ENCODE measurements at regions not wholly inside any gene's neighbourhood (a gene's known extent, or its start where the extent isn't known, plus 50 kb on each side); places are given as distances from the start of the nearest gene placed in this dataset.

- DNase-seq: no peak
Measured at GRCh38 chr4:123822353-123822752, 425.8 kb downstream of the SPRY1 start.

- DNase-seq: no peak
Measured at GRCh38 chr4:123823244-123823643, 426.6 kb downstream of the SPRY1 start.

- DNase-seq: no peak
Measured at GRCh38 chr4:123824524-123824923, 427.9 kb downstream of the SPRY1 start.

- no peak for DNase-seq
Measured at GRCh38 chr4:123825596-123826291, 429.1 kb downstream of the SPRY1 start.

GRCh38 chr4:123826896-123827295, 430.3 kb downstream of the SPRY1 start:
- no peak for DNase-seq

- no peak for DNase-seq
Measured at GRCh38 chr4:123827511-123827910, 430.9 kb downstream of the SPRY1 start.

DNA sequence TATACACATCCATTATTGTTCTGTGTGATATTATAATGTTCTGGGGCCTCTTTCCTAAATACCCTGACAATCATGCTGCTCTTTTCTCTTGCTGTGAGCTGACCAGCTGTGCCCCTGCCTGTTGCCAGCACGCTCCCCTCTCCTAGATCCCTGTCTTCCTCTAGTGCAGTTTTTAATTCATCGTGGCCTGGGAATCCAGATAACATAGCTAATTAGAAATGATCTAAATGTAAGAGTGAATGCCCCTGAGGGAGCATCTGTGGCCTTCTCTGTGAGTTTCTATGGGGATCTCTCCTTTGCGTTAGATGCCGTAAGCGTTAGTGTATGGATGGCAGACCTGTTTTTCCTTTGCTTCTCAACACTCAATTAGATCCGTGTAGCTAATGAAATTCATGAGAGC, 434.3 kb downstream of the SPRY1 start:
- DNase-seq: no peak

DNA sequence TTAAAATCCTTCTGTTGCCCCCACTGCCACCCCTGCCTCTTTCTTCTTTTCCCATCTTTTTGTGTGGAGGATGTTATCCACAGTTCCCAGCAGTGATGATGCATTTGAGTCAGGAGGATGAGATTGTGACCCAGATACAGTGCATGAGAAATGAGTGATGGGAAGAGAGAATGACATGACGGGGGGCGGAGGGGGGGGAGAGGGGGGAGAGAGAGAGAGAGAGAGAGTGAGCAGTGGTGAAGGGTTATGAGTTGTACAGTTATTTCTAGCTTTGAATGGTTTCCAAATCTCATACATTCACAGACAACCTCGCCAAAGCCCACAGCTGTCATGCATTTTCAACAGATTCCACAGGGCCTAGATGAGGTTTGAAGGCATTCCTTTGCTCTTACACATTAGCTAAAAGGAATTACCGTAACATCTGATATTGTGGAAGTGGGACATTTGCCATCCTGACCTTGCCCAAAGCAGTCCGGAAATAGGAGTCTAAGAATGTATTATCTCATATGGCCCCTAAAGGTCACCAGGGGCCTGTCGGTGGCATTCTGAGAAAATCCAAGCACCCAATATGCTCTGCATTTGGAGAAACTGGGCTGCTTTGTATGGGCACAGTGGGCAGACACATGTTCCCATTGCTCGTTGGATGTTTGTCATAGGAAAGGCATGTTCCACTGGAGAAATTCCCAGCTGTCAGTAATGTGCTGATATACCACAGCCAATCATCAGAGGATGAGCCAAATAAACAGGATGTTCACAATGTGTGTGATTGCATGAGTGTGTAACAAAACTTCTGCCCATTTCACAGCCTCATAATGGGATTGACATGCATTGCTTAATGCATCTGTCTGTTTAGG, 435.8 kb downstream of the SPRY1 start:
- DNase-seq: no peak

GRCh38 chr4:123833171-123833643, 436.6 kb downstream of the SPRY1 start:
- no peak for DNase-seq

DNA sequence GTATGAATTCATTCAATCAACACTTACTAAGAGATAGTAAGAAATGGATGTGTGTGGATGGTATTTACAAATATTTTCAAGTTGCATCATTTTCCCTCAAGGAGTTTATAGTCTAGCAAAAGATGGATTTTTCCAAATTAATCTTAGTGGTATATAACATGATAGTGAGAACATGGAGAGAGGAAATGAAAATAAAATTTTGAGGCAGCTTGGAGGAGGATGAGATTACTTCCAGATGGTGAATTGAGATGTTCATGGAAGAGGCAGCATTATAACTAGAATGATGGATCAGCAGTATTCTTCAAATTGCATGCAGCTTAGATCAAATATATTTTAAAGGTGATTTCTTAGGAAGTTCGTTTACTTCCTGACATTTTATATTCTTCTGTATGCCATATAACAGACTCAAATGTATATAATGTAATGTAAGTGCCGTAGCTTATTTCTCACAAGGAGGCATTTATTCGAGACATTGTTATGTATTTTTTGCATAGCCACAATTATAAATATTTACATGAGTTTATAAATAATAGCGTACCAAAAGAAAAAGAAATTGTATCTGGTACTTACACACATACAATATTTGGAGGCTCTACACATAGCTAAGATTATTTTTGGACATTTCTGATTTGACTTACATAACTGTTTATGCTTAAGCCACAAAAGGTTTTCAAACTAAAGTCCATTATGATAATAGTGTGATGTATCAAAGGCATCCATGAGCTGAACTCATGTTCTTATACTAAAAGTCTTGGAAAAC, 439.4 kb downstream of the SPRY1 start:
- no peak for DNase-seq

DNA sequence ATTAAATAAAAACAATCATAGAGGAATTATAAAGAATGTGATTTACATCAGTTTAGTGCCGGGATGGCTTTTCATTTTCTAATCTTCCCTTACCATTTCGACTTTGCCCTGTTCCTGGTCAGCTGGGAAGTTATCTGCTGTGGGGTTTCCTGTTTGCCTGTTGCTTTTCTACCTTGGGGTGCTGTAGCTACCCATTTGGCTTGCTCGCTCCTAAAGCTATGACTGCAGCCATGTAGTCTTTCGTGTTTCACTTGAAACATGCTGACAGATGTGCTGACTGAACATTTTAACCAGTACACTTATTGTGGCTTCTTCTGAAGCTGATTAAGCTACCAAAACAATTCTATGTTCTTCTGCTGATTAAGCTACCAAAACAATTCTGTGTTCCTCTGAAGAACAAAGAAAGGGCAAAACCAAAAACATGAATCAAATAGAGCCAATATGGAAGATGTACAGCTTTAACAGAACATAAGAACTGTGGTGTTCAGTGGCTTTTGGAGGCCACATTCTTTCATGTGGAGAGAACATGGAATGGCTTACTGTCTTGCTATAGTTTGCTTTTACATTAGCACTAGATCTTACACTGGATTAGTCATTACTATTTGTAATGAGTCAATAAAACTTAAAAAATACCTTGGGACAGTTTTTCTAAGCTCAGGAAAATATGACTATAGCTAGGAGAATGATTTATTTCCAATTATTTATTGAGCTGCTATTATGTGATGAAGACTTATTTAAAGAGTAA, 440.4 kb downstream of the SPRY1 start:
- no peak for DNase-seq

DNA sequence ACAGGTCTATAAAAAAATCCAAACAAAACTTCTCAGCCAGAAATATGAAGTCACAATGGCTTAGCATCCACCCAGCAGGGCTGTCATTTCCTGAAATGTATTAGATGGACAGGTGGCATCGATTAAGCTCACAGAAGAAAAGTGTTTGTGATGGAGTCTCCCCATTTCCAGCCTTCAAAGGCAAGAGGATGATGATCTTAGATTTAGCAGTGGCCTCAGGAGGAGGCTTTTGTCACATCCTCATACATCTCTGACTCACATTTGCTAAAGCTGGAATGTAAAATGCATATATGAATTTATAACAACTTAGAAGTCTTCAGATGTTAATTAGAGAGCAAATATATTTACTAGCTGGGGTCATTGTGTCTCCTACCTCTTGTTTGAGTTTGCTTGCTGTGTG, 441.9 kb downstream of the SPRY1 start:
- no peak for DNase-seq

DNA sequence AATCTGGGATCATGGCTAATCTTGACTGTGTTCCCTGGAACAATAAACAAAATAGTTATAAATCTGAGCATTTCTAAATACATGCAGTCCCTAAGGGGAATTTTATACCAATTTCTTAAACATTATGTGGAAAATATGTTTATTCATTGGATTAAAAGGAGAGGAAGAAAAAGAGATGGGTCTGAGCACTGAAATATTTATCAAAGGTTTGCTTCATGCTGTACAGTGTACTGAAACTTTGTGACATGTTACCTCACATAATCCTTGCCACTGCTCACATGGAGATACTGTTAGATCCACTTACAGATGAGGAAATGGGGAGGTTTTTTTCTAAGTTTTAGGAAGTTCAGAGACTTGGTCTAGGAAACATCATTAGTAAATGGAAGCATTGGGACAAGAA, 443.6 kb downstream of the SPRY1 start:
- no peak for DNase-seq

DNA sequence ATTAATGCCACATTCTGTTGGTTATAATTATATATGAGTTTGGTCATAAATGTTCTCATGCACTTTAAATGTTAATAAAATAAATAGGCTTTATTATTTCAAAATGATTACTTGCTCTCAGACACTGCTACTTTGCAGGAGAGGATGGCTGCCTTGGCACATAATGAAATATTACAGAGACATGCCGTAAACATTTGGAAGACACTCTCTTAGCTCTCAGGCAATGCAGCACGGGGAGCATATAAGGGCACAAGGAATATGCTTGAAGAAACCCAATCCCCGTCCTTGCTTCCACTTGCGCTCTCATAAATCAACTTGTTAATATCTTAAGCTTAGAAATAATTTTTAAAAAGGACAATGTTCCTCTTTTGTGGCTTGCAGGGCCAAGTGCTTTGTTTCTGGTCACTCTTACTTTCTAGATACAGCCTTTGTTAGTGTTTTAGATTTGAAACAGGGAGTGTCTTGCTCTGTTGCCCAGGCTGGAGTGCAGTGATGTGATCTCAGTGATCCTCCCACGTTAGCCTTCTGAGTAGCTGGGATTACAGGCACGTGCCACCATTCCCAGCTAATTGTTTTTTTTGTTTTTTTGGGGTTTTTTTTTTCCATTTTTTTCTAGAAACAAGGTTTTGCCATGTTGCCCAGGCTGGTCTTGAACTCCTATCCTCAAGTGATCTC, 445.0 kb downstream of the SPRY1 start:
- DNase-seq: no peak

GRCh38 chr4:123843137-123843536, 446.5 kb downstream of the SPRY1 start:
- DNase-seq: no peak

- DNase-seq: no peak
Measured at GRCh38 chr4:123844374-123844773, 447.8 kb downstream of the SPRY1 start.

- no peak for DNase-seq
Measured at GRCh38 chr4:123846092-123846491, 449.5 kb downstream of the SPRY1 start.

DNA sequence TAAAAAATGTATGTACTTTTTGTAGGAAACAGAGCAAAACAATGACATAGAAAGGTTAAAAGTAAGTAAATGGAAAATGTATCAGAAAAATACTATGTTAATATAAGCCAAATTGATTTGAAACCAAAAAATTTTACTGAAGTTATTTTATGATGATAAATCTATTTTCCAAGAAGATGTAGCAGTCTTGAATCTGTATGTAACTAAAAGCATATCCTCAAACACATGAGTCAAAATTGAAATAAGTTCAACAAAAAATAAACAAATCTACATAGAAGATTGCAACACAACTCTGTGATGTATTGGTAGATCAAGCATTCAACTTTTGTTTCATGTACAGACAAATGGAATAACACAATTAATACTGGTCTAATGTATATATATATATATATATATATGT, 450.0 kb downstream of the SPRY1 start:
- DNase-seq: no peak

DNA sequence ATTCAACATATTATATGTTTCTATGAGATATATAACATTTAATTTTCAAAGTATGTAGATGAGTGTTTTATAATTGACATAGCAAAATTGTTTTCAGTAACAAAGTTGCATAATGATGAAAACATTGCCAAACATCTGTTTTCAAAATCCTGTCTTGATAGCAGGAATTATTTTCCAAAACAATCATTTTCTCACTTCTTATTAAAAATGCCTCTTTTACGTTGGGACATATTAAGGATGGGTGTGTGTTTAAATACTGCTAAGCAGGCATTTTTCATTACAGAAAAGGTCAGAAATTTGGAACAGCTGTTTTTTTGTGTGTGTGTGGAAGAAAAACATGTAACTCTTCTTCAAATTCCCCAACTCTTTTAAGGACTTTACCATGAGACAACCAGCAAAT, 452.0 kb downstream of the SPRY1 start:
- no peak for DNase-seq

- no peak for DNase-seq
Measured at GRCh38 chr4:123849495-123849894, 452.9 kb downstream of the SPRY1 start.

DNA sequence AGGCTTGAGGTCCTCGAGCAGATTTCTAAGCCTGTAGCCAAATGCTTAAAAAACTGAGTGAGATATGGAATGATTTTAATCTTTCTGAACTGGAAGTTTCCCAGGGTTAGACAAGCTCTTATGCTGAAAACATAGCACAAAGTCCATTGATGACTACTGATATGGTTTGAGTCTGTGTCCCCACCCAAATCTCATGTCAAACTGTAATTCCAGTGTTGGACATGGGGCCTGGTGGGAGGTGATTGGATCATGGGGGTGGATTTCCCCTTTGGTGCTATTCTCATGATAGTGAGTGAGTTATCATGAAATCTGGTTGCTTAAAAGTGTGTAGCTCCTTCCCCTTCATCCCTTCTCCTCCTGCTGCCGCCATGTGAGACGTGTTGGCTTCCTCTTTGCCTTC, 454.9 kb downstream of the SPRY1 start:
- no peak for DNase-seq

DNA sequence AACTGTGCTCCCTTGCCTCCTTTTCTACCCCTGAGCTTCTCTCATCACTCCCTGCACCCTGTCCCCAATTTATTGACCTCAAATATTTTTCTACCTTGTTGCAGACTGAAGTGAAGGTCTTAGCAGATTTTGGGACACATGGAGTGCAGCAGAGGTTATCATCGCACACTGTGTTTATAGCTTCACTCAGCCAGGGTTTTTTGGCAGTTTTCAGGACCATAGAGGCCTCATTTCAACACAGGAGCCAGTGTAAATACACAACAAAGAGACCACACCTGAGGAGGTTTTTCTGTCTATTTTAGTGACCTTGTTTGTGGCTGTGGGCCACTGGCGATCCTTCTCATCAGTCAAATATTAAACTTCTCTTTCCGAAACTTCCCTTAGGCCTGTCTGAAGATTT, 457.1 kb downstream of the SPRY1 start:
- DNase-seq: no peak

Measured in CD4-positive, alpha-beta T cell treated with Interleukin-17A for 1 hour (primary cell).